CD14-positive monocyte (primary cell): ENCODE measurements at regions not wholly inside any gene's neighbourhood (a gene's known extent, or its start where the extent isn't known, plus 50 kb on each side); places are given as distances from the start of the nearest gene placed in this dataset.

Experiments
- DNase-seq, 3 donors: peaks; one replicate each; pipeline ENCODE4 v3.0.0-alpha.2; 2011 to 2022
- H2AFZ ChIP-seq: 2 replicates; pipeline ENCODE4 v1.6.0; 2012; ENCODE audit warnings: mild to moderate bottlenecking, low read depth, low read length, inconsistent platforms; ENCODE audit not compliant: insufficient read depth, poor library complexity, severe bottlenecking
- H3K27ac ChIP-seq, 2 donors: 1 replicate in 1 of 2; 2 replicates in 1 of 2; pipeline ENCODE4 v1.5.1; 2012 to 2013; ENCODE audit warnings: low read length in 2 of 2, control low read depth in 1 of 2, inconsistent platforms in 1 of 2, low read depth in 1 of 2, mild to moderate bottlenecking in 1 of 2
- H3K27me3 ChIP-seq, 2 donors: one replicate each; pipeline versions ENCODE4 v1.6.0 to v1.6.1; 2011 to 2013; ENCODE audit warnings: low read length in 2 of 2; ENCODE audit not compliant: control insufficient read depth in 2 of 2, insufficient read depth in 2 of 2
- H3K36me3 ChIP-seq, 2 donors: replicated peaks in 1 of 2; 1 replicate in 1 of 2; 2 replicates in 1 of 2; pipeline versions ENCODE4 v1.5.1 to v1.6.1; 2012 to 2013; ENCODE audit warnings: low read length in 2 of 2, control low read depth in 1 of 2, inconsistent platforms in 1 of 2, mild to moderate bottlenecking in 1 of 2; ENCODE audit not compliant: insufficient read depth in 2 of 2, control insufficient read depth in 1 of 2
- H3K4me1 ChIP-seq, 2 donors: 1 replicate in 1 of 2; 2 replicates in 1 of 2; pipeline versions ENCODE4 v1.5.1 to v1.6.1; 2012 to 2013; ENCODE audit warnings: low read length in 2 of 2, control low read depth in 1 of 2, inconsistent platforms in 1 of 2, mild to moderate bottlenecking in 1 of 2, moderate library complexity in 1 of 2; ENCODE audit not compliant: insufficient read depth in 2 of 2, control insufficient read depth in 1 of 2
- H3K4me2 ChIP-seq: replicated peaks from 2 replicates; pipeline ENCODE3; 2012; ENCODE audit warnings: low read length, moderate library complexity, mild to moderate bottlenecking; ENCODE audit not compliant: poor library complexity, severe bottlenecking; ENCODE audit errors: extremely low read depth
- H3K4me3 ChIP-seq, 3 experiments: fragments of 200-600 bp in 1 of 3; sonication (generic) in 1 of 3; replicated peaks in 1 of 3; 1 replicate in 2 of 3; 2 replicates in 1 of 3; pipeline ENCODE4 v1.5.1; 2011 to 2013; ENCODE audit warnings: low read length in 3 of 3, mild to moderate bottlenecking in 3 of 3, control low read depth in 2 of 3, low read depth in 2 of 3, inconsistent platforms in 1 of 3, moderate library complexity in 1 of 3
- H3K79me2 ChIP-seq: 2 replicates; pipeline ENCODE4 v1.6.0; 2012; ENCODE audit warnings: mild to moderate bottlenecking, control low read depth, inconsistent platforms, low read length, moderate library complexity; ENCODE audit not compliant: insufficient read depth
- H3K9ac ChIP-seq: 2 replicates; pipeline ENCODE4 v1.6.0; 2017; ENCODE audit warnings: low read length, mild to moderate bottlenecking; ENCODE audit not compliant: insufficient read depth, poor library complexity, severe bottlenecking
- H3K9me3 ChIP-seq, 2 donors: replicated peaks in 1 of 2; 1 replicate in 1 of 2; 2 replicates in 1 of 2; pipeline versions ENCODE4 v1.5.1 to v1.6.1; 2012 to 2013; ENCODE audit warnings: low read length in 2 of 2, control low read depth in 1 of 2; ENCODE audit not compliant: control insufficient read depth in 1 of 2, insufficient read depth in 1 of 2
- H4K20me1 ChIP-seq: 2 replicates; pipeline ENCODE4 v1.6.0; 2012; ENCODE audit warnings: mild to moderate bottlenecking, low read length, control low read depth, moderate library complexity; ENCODE audit not compliant: insufficient read depth
- H3K27ac Mint-ChIP-seq, 7 donors: one replicate each; pipeline ENCODE4 v1.8.0; 2020; ENCODE audit warnings: mild to moderate bottlenecking in 7 of 7, mixed read lengths in 7 of 7, moderate library complexity in 6 of 7, inconsistent platforms in 2 of 7
- H3K27me3 Mint-ChIP-seq, 3 donors: one replicate each; pipeline ENCODE4 v1.8.0; 2021 to 2022; ENCODE audit warnings: low read depth in 3 of 3, mild to moderate bottlenecking in 3 of 3, mixed read lengths in 3 of 3, moderate library complexity in 3 of 3, inconsistent platforms in 1 of 3
- H3K36me3 Mint-ChIP-seq, 2 donors: one replicate each; pipeline ENCODE4 v1.8.0; 2020; ENCODE audit warnings: mixed read lengths in 2 of 2, inconsistent platforms in 1 of 2, mild to moderate bottlenecking in 1 of 2
- H3K4me1 Mint-ChIP-seq: one replicate; pipeline ENCODE4 v1.8.0; 2020; ENCODE audit warnings: mild to moderate bottlenecking, mixed read lengths
- H3K4me3 Mint-ChIP-seq, 2 donors: one replicate each; pipeline ENCODE4 v1.8.0; 2020; ENCODE audit warnings: mild to moderate bottlenecking in 2 of 2, mixed read lengths in 2 of 2, moderate library complexity in 1 of 2
- H3K9me3 Mint-ChIP-seq, 7 donors: one replicate each; pipeline ENCODE4 v1.8.0; 2020 to 2022; ENCODE audit warnings: mixed read lengths in 7 of 7, mild to moderate bottlenecking in 6 of 7, moderate library complexity in 6 of 7, inconsistent platforms in 2 of 7
- WGBS: methylation state at CpG from one replicate; pipeline ENCODE4 v1.1.5; 2013; ENCODE audit warnings: missing lambda C conversion rate; ENCODE audit not compliant: insufficient coverage; 5-methylcytosine and 5-hydroxymethylcytosine counted together
- intact Hi-C, 2 donors: fragments of 100-400 bp; cut with micrococcal nuclease; formaldehyde crosslinking; loops; one replicate each; pipeline versions ENCODE4 v1.15.0 to v1.15.1; 2023
- TF ChIP-seq, protein P1 (sequence below): fragments of 200-600 bp; IDR thresholded peaks from one replicate; pipeline ENCODE4 v1.8.0; 2022; ENCODE audit warnings: antibody characterized with exemption, mild to moderate bottlenecking

DNA sequence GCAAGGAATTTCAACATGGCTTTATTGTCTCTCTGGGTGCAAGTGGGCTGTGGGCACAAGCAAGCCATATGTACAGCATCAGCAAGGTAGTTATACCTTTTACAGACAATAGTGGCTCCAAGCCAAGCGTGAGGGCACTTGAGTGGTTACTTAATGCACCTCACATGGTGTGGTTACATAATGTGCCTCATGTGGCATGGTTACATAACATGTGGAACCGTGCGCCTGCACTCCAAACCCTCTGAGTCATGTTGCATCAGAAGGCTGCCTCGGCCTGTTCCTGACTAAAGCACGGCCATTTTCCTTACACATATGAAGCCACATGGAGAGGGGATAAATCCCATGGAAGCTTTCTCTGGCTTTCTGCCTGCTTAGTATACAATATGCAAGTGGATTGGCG is 150.9 kb downstream of the OSTF1 start:
- Mint-ChIP-seq H3K27ac (peak overlapping the region; percentile 3 to 93 (median 77)), H3K36me3 (peaks cover 0 to 6% of the 10 kb centered on the region in 2 donors), H3K4me3 (no peak overlapping the region), H3K9me3 (peaks cover 0 to 24% (median 5%) of the 10 kb centered on the region in 7 donors), H3K4me1 (peaks cover 25% of the 10 kb centered on the region), H3K27me3 (peaks cover 0 to 2% (median 1%) of the 10 kb centered on the region in 3 donors)
- H2AFZ ChIP-seq = peak overlapping the region; percentile 37
- no peaks in the 10 kb centered on the region for H3K36me3 ChIP-seq
- H3K4me1 ChIP-seq = peaks cover 23 to 25% of the 10 kb centered on the region in 2 donors
- intact Hi-C loops = no loop called here
- TF ChIP-seq, protein P1, sequence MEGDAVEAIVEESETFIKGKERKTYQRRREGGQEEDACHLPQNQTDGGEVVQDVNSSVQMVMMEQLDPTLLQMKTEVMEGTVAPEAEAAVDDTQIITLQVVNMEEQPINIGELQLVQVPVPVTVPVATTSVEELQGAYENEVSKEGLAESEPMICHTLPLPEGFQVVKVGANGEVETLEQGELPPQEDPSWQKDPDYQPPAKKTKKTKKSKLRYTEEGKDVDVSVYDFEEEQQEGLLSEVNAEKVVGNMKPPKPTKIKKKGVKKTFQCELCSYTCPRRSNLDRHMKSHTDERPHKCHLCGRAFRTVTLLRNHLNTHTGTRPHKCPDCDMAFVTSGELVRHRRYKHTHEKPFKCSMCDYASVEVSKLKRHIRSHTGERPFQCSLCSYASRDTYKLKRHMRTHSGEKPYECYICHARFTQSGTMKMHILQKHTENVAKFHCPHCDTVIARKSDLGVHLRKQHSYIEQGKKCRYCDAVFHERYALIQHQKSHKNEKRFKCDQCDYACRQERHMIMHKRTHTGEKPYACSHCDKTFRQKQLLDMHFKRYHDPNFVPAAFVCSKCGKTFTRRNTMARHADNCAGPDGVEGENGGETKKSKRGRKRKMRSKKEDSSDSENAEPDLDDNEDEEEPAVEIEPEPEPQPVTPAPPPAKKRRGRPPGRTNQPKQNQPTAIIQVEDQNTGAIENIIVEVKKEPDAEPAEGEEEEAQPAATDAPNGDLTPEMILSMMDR = no peak
- peaks cover 6 to 30% of the 10 kb centered on the region in 2 donors for H3K9me3 ChIP-seq
- no peaks in the 10 kb centered on the region for H3K79me2 ChIP-seq
- no peaks in the 10 kb centered on the region for H4K20me1 ChIP-seq
- DNase-seq = peak; percentile 74 to 88 (median 87)
- 100% methylated on average over 1 of the region's 6 CpGs for WGBS
- no peak overlapping the region for H3K4me3 ChIP-seq
- no peak overlapping the region for H3K4me2 ChIP-seq
- H3K9ac ChIP-seq = no peak overlapping the region
- peak overlapping the region in 1 of 2 donors; percentile 48 for H3K27ac ChIP-seq
- no peaks in the 10 kb centered on the region for H3K27me3 ChIP-seq

DNA sequence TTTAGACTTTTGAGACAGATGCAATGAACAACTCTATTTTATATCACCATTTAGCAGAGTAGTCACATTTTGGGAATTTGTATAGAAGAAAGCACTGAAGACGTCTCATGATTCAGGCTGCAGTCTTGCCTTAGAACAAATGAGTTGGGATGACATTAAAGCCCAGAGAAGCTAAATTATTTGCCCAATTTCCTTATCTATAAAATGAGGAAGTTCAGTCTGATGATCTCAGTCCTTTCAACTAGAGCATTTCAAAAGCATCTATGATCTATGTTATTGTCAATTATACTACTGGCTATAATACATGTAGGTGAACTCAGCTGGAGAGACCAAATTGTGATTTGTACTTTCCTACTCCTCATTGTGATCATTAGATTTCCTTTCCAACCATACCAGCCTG is 154.1 kb downstream of the OSTF1 start:
- Histone ChIP-seq H3K4me1 (peaks cover 23 to 25% of the 10 kb centered on the region in 2 donors), H4K20me1 (no peaks in the 10 kb centered on the region), H3K27ac (no peak overlapping the region), H3K4me3 (no peak overlapping the region), H2AFZ (no peak overlapping the region), H3K9ac (no peak overlapping the region), H3K36me3 (no peaks in the 10 kb centered on the region), H3K4me2 (no peak overlapping the region), H3K27me3 (no peaks in the 10 kb centered on the region), H3K9me3 (peaks cover 9 to 21% of the 10 kb centered on the region in 2 donors), H3K79me2 (no peaks in the 10 kb centered on the region)
- no CpG with 5 or more reads among the region's 1 CpG for WGBS
- intact Hi-C loops = no loop called here
- H3K27me3 Mint-ChIP-seq = peaks cover 0 to 2% (median 0%) of the 10 kb centered on the region in 3 donors
- peaks cover 0 to 6% of the 10 kb centered on the region in 2 donors for H3K36me3 Mint-ChIP-seq
- H3K4me1 Mint-ChIP-seq = peaks cover 25% of the 10 kb centered on the region
- peak overlapping the region; percentile 17 to 88 (median 53) for H3K27ac Mint-ChIP-seq
- peak; percentile 10 to 54 (median 39) for DNase-seq
- TF ChIP-seq, protein P1 = no peak
- peaks cover 15 to 29% (median 22%) of the 10 kb centered on the region in 7 donors for H3K9me3 Mint-ChIP-seq
- peak overlapping the region in 1 of 2 donors; percentile 27 for H3K4me3 Mint-ChIP-seq
